Transverse colon (tissue), 4 donors: ENCODE measurements at regions not wholly inside any gene's neighbourhood (a gene's known extent, or its start where the extent isn't known, plus 50 kb on each side); places are given as distances from the start of the nearest gene placed in this dataset.

Experiments used
- EP300 ChIP-seq: sonication (generic); formaldehyde crosslinking; IDR thresholded peaks from one replicate; pipeline ENCODE4 v1.6.1; 2017; ENCODE audit warnings: antibody characterized with exemption, low read depth
- POLR2AphosphoS5 ChIP-seq, 3 donors: sonication (generic); formaldehyde crosslinking; IDR thresholded peaks; one replicate each; pipeline ENCODE4 v1.6.1; 2016; ENCODE audit warnings: antibody characterized with exemption in 3 of 3
- TF ChIP-seq, protein P1 (sequence below), 5 experiments: fragments of 200-600 bp in 3 of 5; fragments of 450-650 bp in 2 of 5; sonication (generic) in 3 of 5; IDR thresholded peaks; 1 replicate in 2 of 5; 2 replicates in 3 of 5; pipeline ENCODE4 v1.5.1; 2016 to 2017; ENCODE audit warnings: antibody characterized with exemption in 5 of 5, inconsistent platforms in 3 of 5, mild to moderate bottlenecking in 2 of 5, moderate library complexity in 1 of 5

DNA sequence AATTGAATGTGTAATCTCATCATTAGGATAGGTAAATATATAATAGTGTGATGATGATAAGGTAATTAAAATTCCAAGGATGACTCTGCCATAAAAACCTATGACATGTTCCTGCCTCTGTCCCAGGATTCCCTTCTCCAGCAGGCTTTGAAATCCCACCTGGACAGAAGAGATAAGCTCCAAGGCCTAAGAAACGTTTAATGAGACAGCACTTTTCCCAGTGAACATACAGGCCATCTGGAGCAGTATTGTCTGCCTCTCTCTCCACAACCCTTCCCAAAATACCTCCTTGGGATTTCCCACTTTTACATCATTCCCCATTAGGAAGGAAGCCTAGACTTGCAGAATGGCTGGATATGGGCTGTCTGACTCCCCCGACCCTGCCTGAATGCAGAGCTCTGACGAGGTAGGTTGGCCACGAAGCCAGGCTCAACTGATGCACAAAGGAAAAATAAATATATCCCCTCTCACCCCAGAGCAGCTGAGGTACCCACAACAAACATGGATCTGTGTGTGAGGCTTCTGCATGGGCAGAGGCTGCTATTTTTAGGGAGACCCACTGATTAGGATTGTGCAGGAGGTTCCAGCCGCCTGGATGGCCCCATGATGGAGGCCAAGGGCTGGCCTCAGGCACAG lies 71.0 kb downstream of the TMPRSS5 start:
- no peak for TF ChIP-seq POLR2AphosphoS5 (IDR thresholded peaks at IDR 0.05)
- TF ChIP-seq, protein P1, sequence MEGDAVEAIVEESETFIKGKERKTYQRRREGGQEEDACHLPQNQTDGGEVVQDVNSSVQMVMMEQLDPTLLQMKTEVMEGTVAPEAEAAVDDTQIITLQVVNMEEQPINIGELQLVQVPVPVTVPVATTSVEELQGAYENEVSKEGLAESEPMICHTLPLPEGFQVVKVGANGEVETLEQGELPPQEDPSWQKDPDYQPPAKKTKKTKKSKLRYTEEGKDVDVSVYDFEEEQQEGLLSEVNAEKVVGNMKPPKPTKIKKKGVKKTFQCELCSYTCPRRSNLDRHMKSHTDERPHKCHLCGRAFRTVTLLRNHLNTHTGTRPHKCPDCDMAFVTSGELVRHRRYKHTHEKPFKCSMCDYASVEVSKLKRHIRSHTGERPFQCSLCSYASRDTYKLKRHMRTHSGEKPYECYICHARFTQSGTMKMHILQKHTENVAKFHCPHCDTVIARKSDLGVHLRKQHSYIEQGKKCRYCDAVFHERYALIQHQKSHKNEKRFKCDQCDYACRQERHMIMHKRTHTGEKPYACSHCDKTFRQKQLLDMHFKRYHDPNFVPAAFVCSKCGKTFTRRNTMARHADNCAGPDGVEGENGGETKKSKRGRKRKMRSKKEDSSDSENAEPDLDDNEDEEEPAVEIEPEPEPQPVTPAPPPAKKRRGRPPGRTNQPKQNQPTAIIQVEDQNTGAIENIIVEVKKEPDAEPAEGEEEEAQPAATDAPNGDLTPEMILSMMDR (IDR thresholded peaks at IDR 0.05), result no peak
- no peak for TF ChIP-seq EP300
